Kidney glomerular epithelial cell (primary cell): ENCODE measurements at regions not wholly inside any gene's neighbourhood (a gene's known extent, or its start where the extent isn't known, plus 50 kb on each side); places are given as distances from the start of the nearest gene placed in this dataset.
A peak's percentile ranks its signal among the peaks of the same experiment; 100 is the strongest.
"Not testable (repeated sequence)": the region's sequence is repeated elsewhere in the genome, so short reads cannot be mapped to it uniquely, and the experiment has no call there.

Experiments used
- DNase-seq: peaks from one replicate; lab custom pipeline; 2025; lab: John Stamatoyannopoulos, UW

- DNase-seq, result no peak
These were observed 185.7 kb downstream of the CGGBP1 start for GRCh38 chr3:87873136-87873535.

- DNase-seq, result no peak
These were observed 191.8 kb downstream of the CGGBP1 start for GRCh38 chr3:87867001-87867400.

GRCh38 chr3:87856126-87856525 lies 202.7 kb downstream of the CGGBP1 start:
- DNase-seq, result no peak

GRCh38 chr3:87855616-87856015 lies 203.2 kb downstream of the CGGBP1 start:
- DNase-seq, result peak; percentile 28

- DNase-seq, result no peak
These were observed 203.6 kb downstream of the CGGBP1 start for GRCh38 chr3:87855211-87855610.

DNA sequence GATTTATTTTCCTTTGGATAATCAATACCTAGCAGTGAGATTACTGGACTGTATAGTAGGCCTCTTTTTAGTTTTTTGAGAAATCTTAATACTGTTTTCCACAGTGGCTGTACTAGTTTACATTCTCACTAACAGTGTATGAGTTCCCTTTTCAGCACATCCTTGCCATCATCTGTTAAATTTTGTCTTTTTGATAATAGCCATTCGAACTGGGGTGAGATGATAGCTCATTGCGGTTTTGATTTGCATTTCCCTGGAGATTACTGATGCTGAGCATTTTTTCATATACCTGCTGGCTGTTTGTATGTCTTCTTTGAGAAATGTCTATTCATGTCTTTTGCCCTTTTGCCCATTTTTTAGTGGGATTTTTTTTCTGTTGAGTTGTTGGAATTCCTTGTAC lies 210.8 kb downstream of the CGGBP1 start:
- no peak for DNase-seq

GRCh38 chr3:87837076-87837475 lies 221.7 kb downstream of the CGGBP1 start:
- no peak for DNase-seq

- no peak for DNase-seq
These were observed 222.8 kb downstream of the CGGBP1 start for GRCh38 chr3:87836026-87836425.

DNA sequence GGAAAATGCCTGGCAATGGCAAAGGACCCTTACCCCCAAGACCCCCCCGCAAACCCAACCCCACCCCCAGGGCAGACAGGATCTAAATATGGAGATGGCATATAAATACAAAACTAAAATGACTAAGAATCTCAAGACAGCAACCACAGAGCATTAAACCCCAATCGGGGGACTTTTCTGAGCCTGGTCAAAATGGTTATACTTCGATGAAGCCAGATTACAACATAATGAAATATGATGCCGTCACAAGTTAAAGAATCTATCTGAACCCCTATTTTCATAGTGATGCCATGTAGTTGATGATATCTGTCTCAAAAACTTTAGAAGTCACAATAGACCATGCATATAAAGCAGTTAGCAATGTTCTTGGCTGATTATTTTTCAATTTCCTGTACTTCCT lies 223.6 kb downstream of the CGGBP1 start:
- no peak for DNase-seq

- DNase-seq, result no peak
These were observed 224.5 kb downstream of the CGGBP1 start for GRCh38 chr3:87834327-87834726.

GRCh38 chr3:87833039-87833377 lies 225.8 kb downstream of the CGGBP1 start:
- DNase-seq, result no peak

GRCh38 chr3:87828046-87828445 lies 230.8 kb downstream of the CGGBP1 start:
- no peak for DNase-seq

DNA sequence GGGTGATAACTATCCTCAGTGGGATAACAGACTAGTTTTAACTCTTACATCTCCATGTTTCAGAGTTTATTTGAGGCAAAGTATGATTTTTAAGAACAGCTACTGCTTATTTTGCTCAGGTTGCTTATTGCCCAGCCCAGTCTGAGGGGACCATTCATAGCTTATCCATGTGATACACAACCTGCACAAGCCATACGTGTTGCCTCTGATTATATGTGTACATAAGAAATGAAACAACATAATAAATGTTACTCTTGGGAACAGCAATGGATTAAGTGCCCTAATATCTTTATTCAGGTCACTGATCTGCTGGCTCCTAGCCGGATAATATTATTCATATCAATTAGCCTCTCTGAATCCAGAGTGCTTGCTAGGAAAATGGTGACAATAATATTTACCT lies 236.2 kb downstream of the CGGBP1 start:
- no peak for DNase-seq

- DNase-seq, result not testable (repeated sequence)
These were observed 245.3 kb downstream of the CGGBP1 start for GRCh38 chr3:87813503-87813902.

- DNase-seq, result no peak
These were observed 246.9 kb downstream of the CGGBP1 start for GRCh38 chr3:87811953-87812352.

GRCh38 chr3:87810452-87811016 lies 248.3 kb downstream of the CGGBP1 start:
- no peak for DNase-seq

DNA sequence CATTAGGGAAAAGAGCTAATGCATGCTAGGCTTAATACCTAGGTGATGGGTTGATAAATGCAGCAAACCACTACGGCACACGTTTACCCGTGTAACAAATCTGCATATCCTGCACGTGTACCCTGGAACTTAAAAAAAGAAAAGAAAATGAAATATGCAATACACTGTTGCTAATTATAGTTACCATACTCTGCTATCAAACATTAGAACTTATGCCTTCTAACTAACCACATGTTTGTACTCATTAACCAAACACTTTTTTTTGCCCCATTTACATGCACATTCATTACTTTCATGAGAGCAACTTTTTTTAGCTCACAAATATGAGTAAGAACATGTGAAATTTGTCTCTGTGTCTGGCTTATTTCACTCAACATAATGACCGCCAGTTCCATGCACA lies 253.1 kb downstream of the CGGBP1 start:
- no peak for DNase-seq

DNA sequence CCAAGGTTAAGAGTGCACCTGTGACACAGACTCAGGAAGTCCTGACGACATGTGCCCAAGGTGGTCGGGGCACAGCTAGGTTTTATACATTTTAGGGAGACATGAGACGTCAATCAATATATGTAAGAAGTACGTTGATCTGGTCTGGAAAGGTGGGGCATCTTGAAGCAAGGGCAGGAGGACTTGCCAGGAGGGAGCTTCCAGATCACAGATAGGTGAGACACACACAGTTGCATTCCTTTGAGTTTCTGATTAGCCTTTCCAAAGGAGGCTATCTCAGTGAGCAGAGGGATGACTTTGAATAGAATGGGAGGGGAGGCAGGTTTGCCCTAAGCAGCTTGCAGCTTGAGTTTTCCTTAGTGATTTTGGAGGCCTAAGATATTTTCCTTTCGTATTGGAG lies 257.4 kb downstream of the CGGBP1 start:
- DNase-seq, result no peak

DNA sequence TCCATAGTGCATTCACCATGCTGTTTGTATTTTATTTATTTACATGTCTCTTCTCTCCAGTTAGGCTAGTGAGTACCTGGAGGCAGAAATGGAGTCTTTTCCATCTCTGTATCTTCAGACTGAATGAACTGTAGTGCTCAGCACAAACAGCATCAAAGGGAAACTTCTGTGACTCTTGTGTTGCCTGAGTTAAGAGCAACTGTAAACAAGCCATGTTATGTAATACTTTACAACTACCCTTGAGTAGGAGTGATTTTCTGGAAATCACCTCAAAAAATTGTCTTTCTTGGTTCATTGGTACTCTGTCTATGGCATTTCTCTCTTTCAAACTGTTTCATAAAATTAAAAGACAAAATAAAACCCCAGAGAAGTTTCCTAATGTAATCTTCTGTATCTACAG lies 258.3 kb downstream of the CGGBP1 start:
- no peak for DNase-seq

GRCh38 chr3:87798567-87798947 lies 260.2 kb downstream of the CGGBP1 start:
- peak; percentile 38 for DNase-seq

DNA sequence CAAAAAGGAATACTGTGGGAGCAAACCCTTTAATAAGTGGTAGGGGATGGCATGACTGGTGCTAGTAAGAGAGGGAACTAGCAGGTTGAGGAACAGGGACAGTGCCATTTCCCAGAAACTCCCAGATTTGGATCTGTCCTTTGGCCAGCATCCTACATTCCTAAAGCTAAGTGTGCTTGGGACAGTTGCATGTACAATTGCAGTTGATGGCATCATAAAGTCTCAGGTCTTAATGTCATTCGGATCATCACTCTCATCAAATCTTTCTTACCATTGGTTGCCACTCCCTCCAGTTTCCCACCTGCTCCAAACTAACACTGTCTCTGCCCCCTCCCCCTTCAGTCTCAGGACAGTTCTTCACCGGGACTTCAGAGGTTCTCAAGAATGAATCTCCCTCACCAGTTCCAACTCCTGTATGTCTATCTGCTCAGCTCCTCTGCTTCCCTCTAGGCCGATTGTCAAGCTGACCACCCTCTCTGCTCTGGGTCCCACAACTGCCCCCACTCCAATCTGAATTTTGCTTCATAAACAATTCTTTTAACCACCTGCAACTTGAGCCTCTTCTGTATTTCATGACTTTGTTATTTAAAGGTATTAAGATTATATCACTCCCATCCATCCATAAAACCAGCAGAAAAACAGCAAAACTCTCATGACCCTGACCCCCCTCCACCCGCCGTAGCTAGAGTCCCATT lies 260.8 kb downstream of the CGGBP1 start:
- DNase-seq, result no peak

- no peak for DNase-seq
These were observed 262.0 kb downstream of the CGGBP1 start for GRCh38 chr3:87796843-87797185.

GRCh38 chr3:87796137-87796842 lies 262.5 kb downstream of the CGGBP1 start:
- no peak for DNase-seq

DNA sequence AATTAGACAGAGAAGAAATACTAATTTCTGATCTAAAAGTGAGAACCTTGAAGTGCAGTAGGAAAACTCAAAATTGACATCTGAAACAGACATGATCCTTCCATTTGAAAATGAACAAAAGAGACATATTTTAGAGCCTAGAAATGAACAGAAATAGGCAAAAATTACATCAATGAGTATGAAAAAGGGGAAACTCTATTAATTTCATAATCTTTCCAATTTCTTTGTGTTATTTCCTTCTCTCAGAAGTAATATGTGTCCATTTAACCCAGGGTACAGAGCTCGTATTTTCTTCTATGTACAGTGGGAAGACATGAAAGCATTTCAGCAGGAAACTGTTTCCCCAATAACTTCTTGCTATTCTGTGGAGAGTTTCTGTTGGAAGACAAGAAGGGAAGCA lies 263.1 kb downstream of the CGGBP1 start:
- no peak for DNase-seq
